ENCODE measurements at regions not wholly inside any gene's neighbourhood (a gene's known extent, or its start where the extent isn't known, plus 50 kb on each side); places are given as distances from the start of the nearest gene placed in this dataset.

DNA sequence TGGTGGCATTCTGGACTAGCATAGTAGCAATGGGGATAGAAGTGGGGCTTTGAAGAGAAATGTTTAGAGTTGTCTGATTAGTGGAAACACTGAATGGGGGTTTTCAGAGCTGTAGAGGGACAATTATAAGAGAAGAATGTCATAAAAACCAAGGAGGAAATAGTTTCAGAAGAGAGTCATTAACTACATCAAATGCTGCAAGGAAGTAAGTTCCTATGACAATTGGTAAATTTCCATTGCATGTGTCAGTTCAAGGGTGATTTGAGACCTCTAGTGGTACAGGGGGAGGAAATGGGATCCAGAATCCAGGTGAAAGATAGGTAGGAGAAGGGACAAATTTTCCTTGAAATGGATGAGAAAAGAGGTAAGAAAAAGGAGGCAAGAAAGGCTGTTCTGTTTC is 68.3 kb upstream of the TBC1D5 start:
- Histone ChIP-seq H3K27ac (ENCODE audit: low read depth in 2 of 2, low read length in 1 of 2) (peak overlapping the region in 1 of 2 experiments; percentile 32; a peak in 1 of 4 replicates), H3K4me2 (peak overlapping the region; percentile 11; the same call in 1 of the 2 replicates), H2AFZ (ENCODE audit: low read depth) (peak overlapping the region; percentile 77; the same call in 1 of the 2 replicates), H4K20me1 (ENCODE audit: insufficient read depth) (no peaks in the 10 kb centered on the region), H3K79me2 (ENCODE audit: insufficient read depth) (no peaks in the 10 kb centered on the region), H3F3A (replicated peaks; ENCODE audit: insufficient read depth) (no peaks in the 10 kb centered on the region), H3K4me1 (ENCODE audit: control insufficient read depth in 1 of 2, insufficient read depth in 2 of 2, low read depth in 1 of 2, low read length in 1 of 2) (peaks cover 7 to 18% of the 10 kb centered on the region in 2 experiments; a peak in 3 of 4 replicates), H3K9me2 (no peaks in the 10 kb centered on the region), H3K9me3 (no peaks in the 10 kb centered on the region), H3K9ac (no peak overlapping the region), H3K27me3 (ENCODE audit: insufficient read depth) (no peaks in the 10 kb centered on the region), H3K36me3 (replicated peaks in 1 of 2; ENCODE audit: control insufficient read depth in 1 of 2, insufficient read depth in 2 of 2, low read length in 1 of 2) (no peaks in the 10 kb centered on the region), H3K4me3 (ENCODE audit: low read depth in 2 of 2, low read length in 1 of 2) (no peak overlapping the region)
- ChIA-PET POLR2A (no interaction called here), CTCF (no interaction called here)
- TF ChIP-seq FOXJ3 (CRISPR knock-in tag; IDR thresholded peaks at IDR 0.05) = no peak
- TF ChIP-seq, protein P1, sequence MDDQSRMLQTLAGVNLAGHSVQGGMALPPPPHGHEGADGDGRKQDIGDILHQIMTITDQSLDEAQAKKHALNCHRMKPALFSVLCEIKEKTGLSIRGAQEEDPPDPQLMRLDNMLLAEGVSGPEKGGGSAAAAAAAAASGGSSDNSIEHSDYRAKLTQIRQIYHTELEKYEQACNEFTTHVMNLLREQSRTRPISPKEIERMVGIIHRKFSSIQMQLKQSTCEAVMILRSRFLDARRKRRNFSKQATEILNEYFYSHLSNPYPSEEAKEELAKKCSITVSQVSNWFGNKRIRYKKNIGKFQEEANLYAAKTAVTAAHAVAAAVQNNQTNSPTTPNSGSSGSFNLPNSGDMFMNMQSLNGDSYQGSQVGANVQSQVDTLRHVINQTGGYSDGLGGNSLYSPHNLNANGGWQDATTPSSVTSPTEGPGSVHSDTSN (IDR thresholded peaks at IDR 0.05) = peak; percentile 33; the same call in 1 of the 2 replicates
- TF ChIP-seq EP300 (IDR thresholded peaks at IDR 0.05; ENCODE audit: borderline replicate concordance in 1 of 2, low read depth in 1 of 2, low read length in 1 of 2) = 0 out of 4 replicates have a peak, but pooled peaks of 1 of the 2 experiments have one; percentile 18
- TF ChIP-seq, protein P2, sequence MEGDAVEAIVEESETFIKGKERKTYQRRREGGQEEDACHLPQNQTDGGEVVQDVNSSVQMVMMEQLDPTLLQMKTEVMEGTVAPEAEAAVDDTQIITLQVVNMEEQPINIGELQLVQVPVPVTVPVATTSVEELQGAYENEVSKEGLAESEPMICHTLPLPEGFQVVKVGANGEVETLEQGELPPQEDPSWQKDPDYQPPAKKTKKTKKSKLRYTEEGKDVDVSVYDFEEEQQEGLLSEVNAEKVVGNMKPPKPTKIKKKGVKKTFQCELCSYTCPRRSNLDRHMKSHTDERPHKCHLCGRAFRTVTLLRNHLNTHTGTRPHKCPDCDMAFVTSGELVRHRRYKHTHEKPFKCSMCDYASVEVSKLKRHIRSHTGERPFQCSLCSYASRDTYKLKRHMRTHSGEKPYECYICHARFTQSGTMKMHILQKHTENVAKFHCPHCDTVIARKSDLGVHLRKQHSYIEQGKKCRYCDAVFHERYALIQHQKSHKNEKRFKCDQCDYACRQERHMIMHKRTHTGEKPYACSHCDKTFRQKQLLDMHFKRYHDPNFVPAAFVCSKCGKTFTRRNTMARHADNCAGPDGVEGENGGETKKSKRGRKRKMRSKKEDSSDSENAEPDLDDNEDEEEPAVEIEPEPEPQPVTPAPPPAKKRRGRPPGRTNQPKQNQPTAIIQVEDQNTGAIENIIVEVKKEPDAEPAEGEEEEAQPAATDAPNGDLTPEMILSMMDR (IDR thresholded peaks at IDR 0.05) = peak; percentile 54
- TF ChIP-seq SMC3 (IDR thresholded peaks at IDR 0.05; ENCODE audit: low read depth, low read length) = peak; percentile 12; the same call in 1 of the 2 replicates
- no peak for TF ChIP-seq ELF1 (IDR thresholded peaks at IDR 0.05)
- peak; percentile 25; the same call in 1 of the 2 replicates for TF ChIP-seq RAD21 (IDR thresholded peaks at IDR 0.05; ENCODE audit: low read length)
- no peak for DNase-seq

DNA sequence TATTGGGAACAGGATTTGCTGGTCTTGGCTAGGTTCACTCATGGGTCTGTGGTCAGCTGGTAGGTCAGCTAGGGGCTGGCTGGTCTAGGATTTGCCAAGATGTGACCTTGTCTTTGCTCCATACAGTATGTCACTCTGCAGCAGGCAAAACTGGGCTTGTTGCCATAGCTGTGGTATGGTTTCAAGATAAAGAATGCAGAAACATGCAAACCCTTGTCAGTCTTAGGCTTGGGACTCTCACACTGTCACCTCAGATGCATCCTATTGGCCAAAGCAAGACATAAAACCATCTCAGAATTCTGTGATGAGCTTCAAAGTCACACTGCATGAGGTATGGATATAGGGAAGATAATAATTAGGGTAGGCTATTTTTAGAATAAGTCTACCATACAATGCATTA is 66.6 kb upstream of the TBC1D5 start:
- Histone ChIP-seq H3K27me3 (ENCODE audit: insufficient read depth) (no peaks in the 10 kb centered on the region), H3K9me3 (no peaks in the 10 kb centered on the region), H3K9ac (no peak overlapping the region), H3K9me2 (no peaks in the 10 kb centered on the region), H3F3A (replicated peaks; ENCODE audit: insufficient read depth) (no peaks in the 10 kb centered on the region), H3K4me2 (no peak overlapping the region), H3K36me3 (replicated peaks in 1 of 2; ENCODE audit: control insufficient read depth in 1 of 2, insufficient read depth in 2 of 2, low read length in 1 of 2) (no peaks in the 10 kb centered on the region), H4K20me1 (ENCODE audit: insufficient read depth) (no peaks in the 10 kb centered on the region), H3K27ac (ENCODE audit: low read depth in 2 of 2, low read length in 1 of 2) (no peak overlapping the region), H3K4me1 (ENCODE audit: control insufficient read depth in 1 of 2, insufficient read depth in 2 of 2, low read depth in 1 of 2, low read length in 1 of 2) (peaks cover 7 to 18% of the 10 kb centered on the region in 2 experiments; a peak in 3 of 4 replicates), H3K79me2 (ENCODE audit: insufficient read depth) (no peaks in the 10 kb centered on the region), H3K4me3 (ENCODE audit: low read depth in 2 of 2, low read length in 1 of 2) (no peak overlapping the region), H2AFZ (ENCODE audit: low read depth) (no peak overlapping the region)
- peak; percentile 46 for DNase-seq
- ChIA-PET POLR2A (interaction anchor here (1.1 kb wide), 1 partner anchor 66 kb away, joined by 3 read pairs; no protein-coding TSS in a partner anchor), CTCF (interaction anchor here (1.5 kb wide), 2 partner anchors 8 to 32 kb away, joined by 3 to 5 read pairs; no protein-coding TSS in a partner anchor)
- 0 out of 2 replicates have a peak, but pooled peaks have one; percentile 9 for TF ChIP-seq NFIC (IDR thresholded peaks at IDR 0.05; ENCODE audit: borderline replicate concordance)
- TF ChIP-seq RCOR1 (IDR thresholded peaks at IDR 0.05; ENCODE audit: low read length) = peak; percentile 39; the same call in 1 of the 2 replicates
- TF ChIP-seq RAD21 (IDR thresholded peaks at IDR 0.05; ENCODE audit: low read length) = peak; percentile 18
- 0 out of 2 replicates have a peak, but pooled peaks have one; percentile 16 for TF ChIP-seq TCF12 (IDR thresholded peaks at IDR 0.05)
- TF ChIP-seq, protein P3, sequence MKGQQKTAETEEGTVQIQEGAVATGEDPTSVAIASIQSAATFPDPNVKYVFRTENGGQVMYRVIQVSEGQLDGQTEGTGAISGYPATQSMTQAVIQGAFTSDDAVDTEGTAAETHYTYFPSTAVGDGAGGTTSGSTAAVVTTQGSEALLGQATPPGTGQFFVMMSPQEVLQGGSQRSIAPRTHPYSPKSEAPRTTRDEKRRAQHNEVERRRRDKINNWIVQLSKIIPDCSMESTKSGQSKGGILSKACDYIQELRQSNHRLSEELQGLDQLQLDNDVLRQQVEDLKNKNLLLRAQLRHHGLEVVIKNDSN (IDR thresholded peaks at IDR 0.05; ENCODE audit: borderline replicate concordance, low read depth) = no peak

Measured in SK-N-SH (cell line).